ENCODE measurements at regions not wholly inside any gene's neighbourhood (a gene's known extent, or its start where the extent isn't known, plus 50 kb on each side); places are given as distances from the start of the nearest gene placed in this dataset.

DNA sequence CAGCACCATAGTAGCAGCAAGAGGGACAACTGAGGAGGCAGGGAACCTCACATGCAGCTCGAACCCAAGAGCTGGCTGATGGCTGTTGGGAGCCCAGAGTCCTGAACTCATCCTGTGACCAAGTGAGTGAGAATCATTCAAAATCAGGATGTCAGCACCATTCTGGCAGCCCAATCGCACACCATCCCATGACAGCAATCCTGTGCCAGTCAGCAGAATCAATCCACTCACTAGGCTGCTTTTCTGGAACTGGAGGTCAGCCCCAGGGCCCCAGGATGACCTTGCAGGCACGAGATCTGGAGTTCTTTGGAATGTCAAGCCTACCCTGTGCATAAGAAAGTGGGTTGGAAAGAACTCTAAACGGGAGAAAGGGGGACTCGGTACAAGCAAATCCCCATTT lies 67.8 kb upstream of the TAF11L2 start:
- Histone ChIP-seq H3K4me3 (no peak overlapping the region), H3K36me3 (ENCODE audit: low read depth, missing control alignments) (no peaks in the 10 kb centered on the region), H3K4me1 (no peaks in the 10 kb centered on the region), H3K27me3 (no peaks in the 10 kb centered on the region), H3K9me3 (no peaks in the 10 kb centered on the region), H3K27ac (no peak overlapping the region)
- WGBS, 2 donors, result 68 to 72% methylated on average over 5 of the region's 5 CpGs
- DNase-seq, result no peak
- intact Hi-C loops (cut with DNase I; ENCODE audit: low total_unique reads), result no loop called here
- no peak for TF ChIP-seq POLR2A (IDR thresholded peaks at IDR 0.05)
- TF ChIP-seq, protein P1, sequence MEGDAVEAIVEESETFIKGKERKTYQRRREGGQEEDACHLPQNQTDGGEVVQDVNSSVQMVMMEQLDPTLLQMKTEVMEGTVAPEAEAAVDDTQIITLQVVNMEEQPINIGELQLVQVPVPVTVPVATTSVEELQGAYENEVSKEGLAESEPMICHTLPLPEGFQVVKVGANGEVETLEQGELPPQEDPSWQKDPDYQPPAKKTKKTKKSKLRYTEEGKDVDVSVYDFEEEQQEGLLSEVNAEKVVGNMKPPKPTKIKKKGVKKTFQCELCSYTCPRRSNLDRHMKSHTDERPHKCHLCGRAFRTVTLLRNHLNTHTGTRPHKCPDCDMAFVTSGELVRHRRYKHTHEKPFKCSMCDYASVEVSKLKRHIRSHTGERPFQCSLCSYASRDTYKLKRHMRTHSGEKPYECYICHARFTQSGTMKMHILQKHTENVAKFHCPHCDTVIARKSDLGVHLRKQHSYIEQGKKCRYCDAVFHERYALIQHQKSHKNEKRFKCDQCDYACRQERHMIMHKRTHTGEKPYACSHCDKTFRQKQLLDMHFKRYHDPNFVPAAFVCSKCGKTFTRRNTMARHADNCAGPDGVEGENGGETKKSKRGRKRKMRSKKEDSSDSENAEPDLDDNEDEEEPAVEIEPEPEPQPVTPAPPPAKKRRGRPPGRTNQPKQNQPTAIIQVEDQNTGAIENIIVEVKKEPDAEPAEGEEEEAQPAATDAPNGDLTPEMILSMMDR (IDR thresholded peaks at IDR 0.05), result no peak

DNA sequence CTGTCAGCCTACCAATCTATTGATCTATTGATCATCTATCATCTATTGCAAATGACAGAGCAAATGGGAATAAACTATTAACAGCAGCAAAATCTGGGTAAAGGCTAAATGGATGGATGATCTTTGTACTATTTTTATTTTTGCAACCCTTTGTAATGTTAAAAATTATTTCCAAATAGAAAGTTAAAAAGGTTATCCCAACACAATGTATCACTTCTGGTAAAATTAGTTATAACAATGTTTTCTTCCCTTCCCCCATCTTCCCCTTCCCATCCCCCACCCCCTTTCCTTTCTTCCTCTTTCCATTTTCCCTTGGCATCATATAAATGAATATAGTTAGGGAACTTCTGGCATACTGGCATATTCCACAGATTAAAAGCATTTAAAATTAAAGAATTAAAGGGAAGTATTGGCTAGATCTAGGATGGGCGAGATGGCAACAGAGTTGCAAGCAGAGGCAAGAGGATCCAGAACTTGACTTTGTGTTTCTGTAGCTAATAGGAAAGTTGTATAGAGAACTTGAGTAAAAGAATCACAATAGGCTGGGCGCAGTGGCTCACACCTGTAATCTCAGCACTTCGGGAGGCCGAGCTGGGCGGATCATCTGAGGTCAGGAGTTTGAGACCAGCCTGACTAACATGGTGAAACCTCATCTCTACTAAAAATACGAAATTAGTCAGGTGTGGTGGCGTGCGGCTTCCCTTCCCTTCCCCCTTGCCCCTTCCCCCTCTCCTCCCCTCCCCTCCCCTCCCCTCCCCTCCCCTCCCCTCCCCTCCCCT lies 66.6 kb upstream of the TAF11L2 start:
- H3K27ac ChIP-seq, result no peak overlapping the region
- no peaks in the 10 kb centered on the region for H3K36me3 ChIP-seq (ENCODE audit: low read depth, missing control alignments)
- TF ChIP-seq, protein P1 (IDR thresholded peaks at IDR 0.05), result no peak
- no peak for TF ChIP-seq POLR2A (IDR thresholded peaks at IDR 0.05)
- H3K4me1 ChIP-seq, result no peaks in the 10 kb centered on the region
- H3K4me3 ChIP-seq, result no peak overlapping the region
- no peak for DNase-seq
- H3K9me3 ChIP-seq, result no peaks in the 10 kb centered on the region
- 83 to 95% methylated on average over 8 of the region's 8 CpGs for WGBS, 2 donors
- intact Hi-C loops (cut with DNase I; ENCODE audit: low total_unique reads), result no loop called here
- H3K27me3 ChIP-seq, result no peaks in the 10 kb centered on the region

DNA sequence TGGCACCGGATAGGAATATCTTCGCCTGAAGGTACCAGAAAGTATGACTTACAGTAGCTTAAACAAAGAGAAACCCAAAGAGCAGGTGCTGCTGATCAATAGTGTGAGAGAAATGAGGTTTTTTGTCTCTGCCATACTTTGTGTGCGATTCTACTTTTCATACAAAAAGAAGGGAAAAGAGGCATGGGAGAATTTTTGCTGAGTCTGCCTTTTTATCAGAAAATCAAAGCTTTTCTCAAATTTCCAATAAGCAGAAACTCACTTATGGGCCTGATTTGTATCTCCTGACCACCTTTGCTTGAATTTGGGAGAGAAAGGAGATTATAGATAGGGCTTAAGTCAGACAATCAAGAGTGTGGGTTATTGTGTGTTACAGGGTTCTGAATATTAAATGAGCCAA lies 65.5 kb upstream of the TAF11L2 start:
- no peaks in the 10 kb centered on the region for H3K9me3 ChIP-seq
- TF ChIP-seq, protein P1 (IDR thresholded peaks at IDR 0.05), result no peak
- TF ChIP-seq POLR2A (IDR thresholded peaks at IDR 0.05), result no peak
- H3K27ac ChIP-seq, result no peak overlapping the region
- no peak for DNase-seq
- WGBS, 2 donors, result 92 to 96% methylated on average over 3 of the region's 3 CpGs
- no peaks in the 10 kb centered on the region for H3K4me1 ChIP-seq
- H3K36me3 ChIP-seq (ENCODE audit: low read depth, missing control alignments), result no peaks in the 10 kb centered on the region
- no peak overlapping the region for H3K4me3 ChIP-seq
- intact Hi-C loops (cut with DNase I; ENCODE audit: low total_unique reads), result no loop called here
- no peaks in the 10 kb centered on the region for H3K27me3 ChIP-seq

DNA sequence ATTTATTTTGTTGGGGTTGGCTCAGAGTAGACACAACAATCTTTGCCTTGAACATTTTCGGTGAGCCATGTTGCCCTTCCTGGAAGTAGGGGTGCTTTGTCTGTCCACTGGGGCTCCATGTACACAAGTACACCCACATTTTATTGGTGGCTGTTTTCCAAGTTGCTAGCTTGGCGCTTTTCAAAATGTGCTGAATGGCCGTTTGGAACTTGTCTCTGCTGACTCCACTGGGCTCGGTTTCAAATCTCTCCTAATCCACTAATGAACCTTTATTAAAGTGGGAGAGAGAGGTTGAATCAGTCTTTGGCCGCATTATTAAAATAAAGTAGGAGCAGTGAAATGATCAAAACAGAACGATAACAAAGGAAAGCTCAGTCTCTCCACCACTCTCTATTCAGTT lies 64.6 kb upstream of the TAF11L2 start:
- Histone ChIP-seq H3K9me3 (no peaks in the 10 kb centered on the region), H3K27me3 (no peaks in the 10 kb centered on the region), H3K36me3 (ENCODE audit: low read depth, missing control alignments) (no peaks in the 10 kb centered on the region), H3K4me1 (no peaks in the 10 kb centered on the region), H3K4me3 (no peak overlapping the region), H3K27ac (no peak overlapping the region)
- no peak for DNase-seq
- TF ChIP-seq POLR2A (IDR thresholded peaks at IDR 0.05), result no peak
- TF ChIP-seq, protein P1 (IDR thresholded peaks at IDR 0.05), result no peak
- 54 to 70% methylated on average over 6 of the region's 6 CpGs for WGBS, 2 donors
- intact Hi-C loops (cut with DNase I; ENCODE audit: low total_unique reads), result no loop called here

DNA sequence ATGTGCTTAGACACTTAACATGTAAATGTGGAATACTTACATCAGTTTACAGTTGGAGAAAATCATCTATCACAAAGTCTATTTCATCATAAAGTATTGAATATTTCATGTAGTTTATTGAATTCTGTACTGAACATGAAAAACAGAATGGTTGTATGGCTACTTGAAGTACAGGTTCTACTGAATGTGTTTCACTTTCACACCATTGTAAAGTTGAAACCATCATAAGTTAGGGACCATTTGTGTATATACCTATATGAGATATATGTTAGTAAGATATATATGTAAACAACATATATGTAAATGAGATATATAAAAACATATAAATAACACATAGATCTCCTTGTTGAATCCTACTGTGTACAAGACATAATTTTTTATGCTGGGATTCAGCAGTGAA lies 63.0 kb upstream of the TAF11L2 start:
- TF ChIP-seq, protein P1 (IDR thresholded peaks at IDR 0.05), result no peak
- no peak for TF ChIP-seq POLR2A (IDR thresholded peaks at IDR 0.05)
- Histone ChIP-seq H3K4me1 (no peaks in the 10 kb centered on the region), H3K9me3 (no peaks in the 10 kb centered on the region), H3K27me3 (no peaks in the 10 kb centered on the region), H3K27ac (no peak overlapping the region), H3K36me3 (ENCODE audit: low read depth, missing control alignments) (no peaks in the 10 kb centered on the region), H3K4me3 (no peak overlapping the region)
- intact Hi-C loops (cut with DNase I; ENCODE audit: low total_unique reads), result no loop called here
- DNase-seq, result no peak

All from testis (tissue), 2 donors.